GM18520 (cell line): ENCODE measurements at regions not wholly inside any gene's neighbourhood (a gene's known extent, or its start where the extent isn't known, plus 50 kb on each side); places are given as distances from the start of the nearest gene placed in this dataset.

Experiments
- ATAC-seq: cut with Tn5 transposase; IDR thresholded peaks from one replicate; pipeline ENCODE4 v1.9.1; 2021; ENCODE audit not compliant: unreplicated experiment

DNA sequence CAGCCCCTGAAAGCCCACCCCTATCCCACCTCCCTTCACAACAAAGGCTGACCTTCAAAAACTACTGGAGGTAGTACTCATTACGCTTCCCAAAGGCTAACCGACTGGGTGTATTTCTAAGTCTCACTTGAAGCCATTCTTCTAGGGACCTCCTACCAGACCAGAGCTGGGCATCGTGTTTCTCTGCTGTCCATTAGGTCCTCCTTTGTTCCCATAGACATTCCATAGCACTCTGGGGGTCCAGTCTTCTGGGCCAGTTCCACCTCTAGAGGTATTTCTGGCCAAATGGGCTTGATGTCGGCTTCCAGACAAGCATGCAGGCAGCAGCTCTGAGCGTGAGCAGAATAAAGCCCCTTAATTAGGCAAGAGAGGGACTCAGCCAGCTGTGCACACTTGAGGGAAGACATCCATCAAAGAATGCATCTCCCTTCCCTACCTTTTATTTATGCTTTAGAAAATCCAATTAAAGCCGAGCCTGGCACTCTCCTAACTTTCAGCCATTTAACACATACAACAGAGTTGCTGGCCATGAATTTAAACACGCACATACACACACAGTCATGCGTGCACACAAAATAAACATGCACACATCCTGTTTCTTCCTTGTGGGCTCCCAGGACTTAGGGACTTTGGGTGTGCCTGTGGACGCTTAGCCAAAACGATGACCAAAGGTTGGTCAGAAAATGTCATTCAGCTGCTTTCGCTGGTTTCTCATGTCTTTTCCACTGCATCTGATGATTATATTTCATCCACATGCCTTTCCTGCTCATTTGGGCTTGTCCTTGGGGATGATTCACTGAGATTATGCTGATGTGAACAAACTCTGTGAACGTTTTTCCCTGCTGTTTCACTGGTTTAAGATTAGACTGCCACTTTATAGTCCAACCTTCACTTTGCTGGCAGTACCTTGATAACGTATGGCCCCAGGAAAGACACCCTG lies 362.0 kb upstream of the NFE2L3 start:
- ATAC-seq = no peak

- ATAC-seq = no peak
Measured at GRCh38 chr7:25790963-25791362, 361.0 kb upstream of the NFE2L3 start.

DNA sequence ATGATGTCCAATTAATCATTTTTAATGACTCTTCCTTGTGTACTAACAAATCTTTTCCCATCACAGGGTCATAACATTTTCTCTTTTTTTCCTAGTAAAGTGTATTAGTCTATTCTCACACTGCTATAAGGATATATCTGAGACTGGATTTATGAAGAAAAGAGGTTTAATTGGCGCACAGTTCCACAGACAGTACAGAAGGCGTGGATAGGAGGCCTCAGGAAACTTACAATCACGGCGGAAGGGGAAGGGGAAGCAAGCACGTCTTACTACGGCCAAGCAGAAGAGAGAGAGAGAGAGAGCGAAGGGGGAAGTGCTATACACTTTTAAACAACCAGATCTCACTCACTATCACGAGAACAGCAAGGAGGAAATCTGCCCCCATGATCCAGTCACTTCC lies 359.4 kb upstream of the NFE2L3 start:
- ATAC-seq = no peak

- ATAC-seq = no peak
Measured at GRCh38 chr7:25795824-25796235, 356.2 kb upstream of the NFE2L3 start.

DNA sequence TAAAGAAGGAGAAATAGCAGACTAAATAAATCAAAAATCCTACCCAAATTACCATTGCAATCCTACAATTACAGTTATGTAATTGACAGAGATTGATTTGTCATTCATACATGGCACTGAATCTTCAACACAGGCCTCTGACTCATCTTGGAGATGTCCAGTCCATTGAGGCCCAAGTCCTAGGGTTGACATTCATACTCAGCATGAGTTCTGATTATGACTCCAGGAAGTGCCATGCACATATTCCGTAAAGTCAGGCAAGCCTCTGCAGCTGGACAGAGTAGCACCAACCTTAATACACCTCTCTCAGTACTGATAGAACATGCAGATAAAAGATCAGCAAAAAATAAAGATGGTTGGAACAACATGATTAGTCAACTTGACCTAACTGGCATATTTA lies 353.7 kb upstream of the NFE2L3 start:
- ATAC-seq = no peak

DNA sequence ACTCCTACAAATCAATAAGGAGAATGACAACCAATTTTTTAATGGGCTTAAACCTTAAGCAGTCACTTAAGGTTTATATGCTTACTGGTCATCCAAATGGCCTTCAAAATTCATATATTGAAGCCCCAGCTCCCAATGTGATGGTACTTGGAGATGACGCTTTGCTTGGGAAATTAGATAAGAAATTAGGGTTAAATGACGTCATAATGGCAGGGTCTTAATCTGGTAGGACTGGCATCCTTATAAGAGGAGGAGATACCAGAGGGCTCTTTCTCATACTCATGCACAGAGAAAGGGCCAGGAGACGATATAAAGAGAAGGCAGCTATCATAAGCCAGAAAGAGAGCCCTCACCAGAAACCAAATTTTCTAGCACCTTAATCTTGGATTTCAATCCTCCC lies 350.8 kb upstream of the NFE2L3 start:
- no peak for ATAC-seq

- no peak for ATAC-seq
Measured at GRCh38 chr7:25802057-25802456, 349.9 kb upstream of the NFE2L3 start.

GRCh38 chr7:25802473-25802872 lies 349.5 kb upstream of the NFE2L3 start:
- no peak for ATAC-seq

DNA sequence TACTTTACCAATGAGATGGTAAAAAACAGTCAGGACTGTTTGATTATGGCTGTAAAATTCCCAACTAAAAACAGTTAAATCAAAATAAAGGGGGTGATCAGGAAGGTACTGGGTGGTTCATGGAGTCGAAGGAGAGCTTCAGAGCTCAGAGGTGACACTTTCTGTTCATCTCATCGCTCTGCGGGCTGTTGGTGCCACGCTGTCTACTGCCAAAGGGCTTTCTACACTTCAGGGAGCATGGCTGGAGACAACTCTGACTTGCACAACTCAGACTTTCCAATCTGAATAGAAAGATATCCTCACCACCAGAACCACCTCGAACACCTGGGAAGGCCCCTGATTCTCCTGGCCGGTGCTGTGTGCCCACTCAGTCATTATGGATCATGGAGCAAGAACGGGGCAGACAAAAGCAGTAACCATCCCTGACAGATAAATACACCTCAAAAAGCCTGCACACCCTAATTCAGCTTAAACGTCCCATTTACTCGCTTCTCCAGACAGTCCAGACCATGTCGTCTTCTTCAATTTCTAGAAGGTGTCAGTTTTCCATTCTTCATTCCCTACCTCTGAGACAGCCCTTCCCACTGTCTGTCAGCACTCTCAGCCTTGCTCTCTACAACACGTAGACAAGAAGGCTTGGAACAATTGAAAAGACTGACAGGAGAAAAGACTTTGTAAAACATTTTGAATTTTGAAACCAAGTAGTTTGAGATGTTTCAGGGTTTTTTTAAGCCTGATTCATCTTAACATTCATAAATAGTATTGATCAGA lies 348.7 kb upstream of the NFE2L3 start:
- ATAC-seq = peak; percentile 36

- no peak for ATAC-seq
Measured at GRCh38 chr7:25804154-25804553, 347.8 kb upstream of the NFE2L3 start.

- ATAC-seq = no peak
Measured at GRCh38 chr7:25805027-25805687, 346.8 kb upstream of the NFE2L3 start.

GRCh38 chr7:25807086-25807611 lies 344.8 kb upstream of the NFE2L3 start:
- ATAC-seq = no peak

DNA sequence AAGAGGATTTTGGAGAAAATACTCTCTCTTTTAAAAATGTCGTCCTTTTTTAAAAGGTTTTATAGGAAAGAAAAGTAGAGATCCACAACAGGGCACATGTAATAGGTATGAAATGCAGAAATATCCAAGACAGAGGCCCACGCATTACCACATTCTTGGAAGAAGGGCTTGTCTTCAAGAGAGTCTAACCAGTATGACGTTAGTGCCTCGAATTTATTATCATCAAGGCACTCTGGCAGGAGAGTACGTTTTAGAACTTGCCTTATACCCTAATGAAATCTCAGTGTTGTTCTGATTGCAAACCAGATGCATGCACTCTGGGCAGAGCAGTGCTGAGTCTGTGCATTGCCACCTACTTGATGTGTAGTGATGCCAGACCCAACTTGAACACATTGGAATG lies 342.6 kb upstream of the NFE2L3 start:
- ATAC-seq = no peak

- ATAC-seq = no peak
Measured at GRCh38 chr7:25812086-25812850, 339.7 kb upstream of the NFE2L3 start.

DNA sequence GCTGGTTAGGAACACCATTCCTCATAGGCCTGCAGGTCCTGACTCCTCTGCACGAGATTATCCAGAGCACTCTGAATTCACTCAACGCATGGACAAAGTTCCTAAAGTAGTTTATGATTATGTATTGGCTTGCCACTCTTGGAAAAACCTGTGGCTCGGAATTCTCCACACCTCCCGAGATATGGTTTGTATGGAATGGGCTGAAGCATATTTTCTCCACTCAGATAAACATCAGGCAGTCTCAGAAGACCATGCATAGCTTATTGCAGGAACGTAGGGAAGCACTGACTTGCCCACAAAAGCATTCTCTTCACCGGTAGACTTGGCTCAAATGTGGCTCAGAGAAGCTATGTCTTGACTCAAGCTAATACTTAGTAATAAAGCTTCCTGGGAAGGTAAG lies 338.6 kb upstream of the NFE2L3 start:
- no peak for ATAC-seq

DNA sequence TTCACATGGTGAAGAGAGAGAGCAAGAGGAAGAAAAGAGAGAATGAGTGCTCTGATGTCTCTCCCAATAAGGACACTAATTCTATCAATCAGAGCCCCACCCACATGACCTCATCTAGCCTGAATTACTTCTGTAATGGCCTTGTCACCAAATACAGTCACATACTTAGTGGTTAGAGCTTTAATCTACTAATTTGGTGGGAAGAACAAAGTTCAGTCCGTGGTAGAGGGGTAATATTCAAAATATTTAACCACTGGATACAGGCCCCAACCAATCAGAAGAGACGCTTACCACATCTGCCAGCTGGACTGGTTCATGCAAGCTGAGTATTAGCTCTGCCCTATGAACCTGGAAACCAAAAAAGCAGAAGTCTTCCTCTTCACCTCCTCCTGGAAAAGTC lies 336.3 kb upstream of the NFE2L3 start:
- ATAC-seq = no peak

- ATAC-seq = no peak
Measured at GRCh38 chr7:25820432-25821040, 331.5 kb upstream of the NFE2L3 start.

- no peak for ATAC-seq
Measured at GRCh38 chr7:25821225-25821624, 330.8 kb upstream of the NFE2L3 start.

- ATAC-seq = no peak
Measured at GRCh38 chr7:25822823-25823222, 329.2 kb upstream of the NFE2L3 start.

DNA sequence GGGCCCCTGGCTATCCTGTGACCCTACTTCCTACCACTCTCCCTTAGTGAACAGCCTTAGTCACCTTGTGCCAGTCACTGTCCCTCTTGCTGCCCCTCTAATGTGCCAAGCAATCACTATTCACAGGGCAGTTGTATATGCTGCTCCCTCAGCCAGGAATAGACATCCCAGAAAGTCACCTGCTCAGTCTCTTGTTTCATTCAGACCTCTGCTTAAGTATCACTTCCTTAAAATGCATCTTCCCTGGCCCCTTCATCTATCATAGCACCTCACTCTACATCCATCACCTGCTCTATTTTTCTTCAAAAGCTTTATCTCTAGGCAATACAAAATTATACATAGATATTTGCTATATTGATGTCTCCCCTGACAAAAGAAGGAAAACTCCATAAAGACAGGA lies 328.4 kb upstream of the NFE2L3 start:
- no peak for ATAC-seq
